Neuron (in vitro differentiated cells): ENCODE measurements at regions not wholly inside any gene's neighbourhood (a gene's known extent, or its start where the extent isn't known, plus 50 kb on each side); places are given as distances from the start of the nearest gene placed in this dataset.
A peak's percentile ranks its signal among the peaks of the same experiment; 100 is the strongest.
"Not testable (repeated sequence)": the region's sequence is repeated elsewhere in the genome, so short reads cannot be mapped to it uniquely, and the experiment has no call there.

Source experiments
- H2AFZ ChIP-seq: one replicate; pipeline ENCODE4 v1.6.1; 2013; ENCODE audit warnings: low read depth, mild to moderate bottlenecking, inconsistent platforms, low read length, moderate library complexity
- H3K27me3 ChIP-seq: one replicate; pipeline ENCODE4 v1.6.1; 2013; ENCODE audit warnings: low read length; ENCODE audit not compliant: insufficient read depth
- H3K36me3 ChIP-seq: one replicate; pipeline ENCODE4 v1.6.1; 2013; ENCODE audit warnings: low read length; ENCODE audit not compliant: insufficient read depth
- H3K4me1 ChIP-seq: one replicate; pipeline ENCODE4 v1.6.1; 2013; ENCODE audit warnings: low read length; ENCODE audit not compliant: insufficient read depth
- H3K4me3 ChIP-seq: 2 replicates; pipeline ENCODE4 v1.5.1; 2013; ENCODE audit warnings: mild to moderate bottlenecking, low read length, moderate library complexity
- H3K9me3 ChIP-seq: one replicate; pipeline ENCODE4 v1.6.1; 2013; ENCODE audit warnings: low read length

- Histone ChIP-seq H3K4me3 (no peak overlapping the region), H2AFZ (no peak overlapping the region), H3K9me3 (no peaks in the 10 kb centered on the region), H3K4me1 (peaks cover 18% of the 10 kb centered on the region), H3K36me3 (no peaks in the 10 kb centered on the region), H3K27me3 (no peaks in the 10 kb centered on the region)
These were observed 226.3 kb upstream of the ANKRD50 start for GRCh38 chr4:124938836-124939235.

- Histone ChIP-seq H3K36me3 (no peaks in the 10 kb centered on the region), H3K4me3 (no peak overlapping the region), H2AFZ (no peak overlapping the region), H3K27me3 (no peaks in the 10 kb centered on the region), H3K9me3 (no peaks in the 10 kb centered on the region), H3K4me1 (peaks cover 18% of the 10 kb centered on the region)
These were observed 225.5 kb upstream of the ANKRD50 start for GRCh38 chr4:124937993-124938392.

DNA sequence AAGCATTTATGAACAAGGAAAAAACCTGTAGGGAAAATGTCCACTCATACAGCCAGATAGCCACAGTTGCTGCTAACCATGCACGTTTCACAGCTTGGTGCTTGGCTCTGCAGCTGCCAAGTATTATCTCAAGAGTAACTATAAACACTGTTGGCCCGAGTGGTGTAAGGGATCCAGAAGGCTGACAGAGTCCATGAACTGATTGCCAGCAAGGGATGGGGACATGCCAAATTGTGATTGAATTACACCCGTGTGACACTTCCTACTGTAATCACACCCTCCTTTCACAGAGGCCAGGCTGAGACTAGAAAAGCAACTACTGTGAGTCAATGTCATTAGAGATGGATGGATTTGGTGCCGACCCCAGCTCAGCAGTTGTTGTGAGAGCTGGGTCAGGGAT is 223.9 kb upstream of the ANKRD50 start:
- Histone ChIP-seq H3K4me1 (peaks cover 18% of the 10 kb centered on the region), H3K4me3 (no peak overlapping the region), H3K9me3 (no peaks in the 10 kb centered on the region), H3K27me3 (no peaks in the 10 kb centered on the region), H3K36me3 (no peaks in the 10 kb centered on the region), H2AFZ (no peak overlapping the region)

GRCh38 chr4:124934916-124935315 is 222.4 kb upstream of the ANKRD50 start:
- no peaks in the 10 kb centered on the region for H3K36me3 ChIP-seq
- H3K4me1 ChIP-seq, result peaks cover 18% of the 10 kb centered on the region
- H3K9me3 ChIP-seq, result no peaks in the 10 kb centered on the region
- no peak overlapping the region for H2AFZ ChIP-seq
- no peaks in the 10 kb centered on the region for H3K27me3 ChIP-seq
- H3K4me3 ChIP-seq, result no peak overlapping the region

GRCh38 chr4:124933521-124933920 is 221.0 kb upstream of the ANKRD50 start:
- Histone ChIP-seq H3K4me3 (no peak overlapping the region), H3K36me3 (no peaks in the 10 kb centered on the region), H3K4me1 (peaks cover 18% of the 10 kb centered on the region), H3K9me3 (no peaks in the 10 kb centered on the region), H2AFZ (no peak overlapping the region), H3K27me3 (no peaks in the 10 kb centered on the region)

DNA sequence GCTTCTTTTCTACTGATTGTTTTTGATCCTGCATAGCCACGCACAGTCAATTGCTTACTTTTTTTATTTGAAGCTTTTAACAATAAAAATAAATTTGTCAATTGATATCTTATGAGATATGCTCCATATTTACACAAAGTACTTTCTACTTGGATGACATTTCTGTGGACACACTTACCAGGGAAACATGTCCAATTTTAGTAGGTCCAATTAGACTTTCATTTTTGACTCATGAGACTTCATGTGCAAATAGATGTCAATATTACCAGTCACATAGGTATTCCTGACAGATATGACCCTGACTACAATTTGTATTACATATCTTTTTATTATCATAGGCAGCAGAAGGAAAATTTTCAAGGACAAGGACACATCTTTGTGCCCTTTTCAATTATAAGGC is 219.9 kb upstream of the ANKRD50 start:
- H3K4me3 ChIP-seq, result no peak overlapping the region
- peaks cover 18% of the 10 kb centered on the region for H3K4me1 ChIP-seq
- no peaks in the 10 kb centered on the region for H3K9me3 ChIP-seq
- no peaks in the 10 kb centered on the region for H3K27me3 ChIP-seq
- H3K36me3 ChIP-seq, result no peaks in the 10 kb centered on the region
- no peak overlapping the region for H2AFZ ChIP-seq

- Histone ChIP-seq H3K4me1 (peaks cover 12% of the 10 kb centered on the region), H3K27me3 (no peaks in the 10 kb centered on the region), H2AFZ (no peak overlapping the region), H3K9me3 (no peaks in the 10 kb centered on the region), H3K36me3 (no peaks in the 10 kb centered on the region), H3K4me3 (no peak overlapping the region)
These were observed 218.5 kb upstream of the ANKRD50 start for GRCh38 chr4:124931050-124931449.

GRCh38 chr4:124922748-124923147 is 210.2 kb upstream of the ANKRD50 start:
- H3K4me3 ChIP-seq, H3K36me3 ChIP-seq, H3K4me1 ChIP-seq, H3K9me3 ChIP-seq, H2AFZ ChIP-seq, H3K27me3 ChIP-seq: not testable (repeated sequence)

- no peak overlapping the region for H3K4me3 ChIP-seq
- no peaks in the 10 kb centered on the region for H3K36me3 ChIP-seq
- H3K27me3 ChIP-seq, result no peaks in the 10 kb centered on the region
- no peak overlapping the region for H2AFZ ChIP-seq
- no peaks in the 10 kb centered on the region for H3K4me1 ChIP-seq
- H3K9me3 ChIP-seq, result peaks cover under 1% of the 10 kb centered on the region
These were observed 206.1 kb upstream of the ANKRD50 start for GRCh38 chr4:124918559-124919122.

GRCh38 chr4:124915073-124915472 is 202.5 kb upstream of the ANKRD50 start:
- H3K4me3 ChIP-seq, result no peak overlapping the region
- H3K27me3 ChIP-seq, result no peaks in the 10 kb centered on the region
- H3K9me3 ChIP-seq, result peaks cover 8% of the 10 kb centered on the region
- H3K36me3 ChIP-seq, result no peaks in the 10 kb centered on the region
- H2AFZ ChIP-seq, result no peak overlapping the region
- no peaks in the 10 kb centered on the region for H3K4me1 ChIP-seq

DNA sequence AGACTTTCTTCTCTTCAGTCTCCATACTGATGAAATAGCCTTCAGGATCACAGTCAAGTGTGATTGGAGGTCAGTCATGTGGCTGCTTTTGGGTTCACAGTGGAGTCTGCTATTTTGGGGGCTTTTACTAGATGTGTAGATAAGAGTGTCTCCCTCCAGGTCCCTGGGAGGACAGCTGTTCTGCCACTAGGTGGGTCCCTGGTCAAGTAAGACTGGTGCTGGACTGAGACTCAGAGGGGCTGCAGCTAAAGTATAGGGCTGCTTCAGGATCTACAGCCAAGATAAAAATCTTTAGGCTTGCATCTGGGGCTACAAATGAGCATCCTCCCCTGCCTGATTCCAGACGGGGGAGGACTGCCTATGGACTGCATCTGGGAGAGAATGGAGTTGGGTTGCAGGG is 200.7 kb upstream of the ANKRD50 start:
- H3K4me1 ChIP-seq, result no peaks in the 10 kb centered on the region

GRCh38 chr4:124910327-124910726 is 197.8 kb upstream of the ANKRD50 start:
- H3K36me3 ChIP-seq, result no peaks in the 10 kb centered on the region
- H3K9me3 ChIP-seq, result peaks cover 8% of the 10 kb centered on the region
- H3K4me3 ChIP-seq, result no peak overlapping the region
- no peaks in the 10 kb centered on the region for H3K27me3 ChIP-seq
- no peaks in the 10 kb centered on the region for H3K4me1 ChIP-seq
- H2AFZ ChIP-seq, result no peak overlapping the region

More for the DNA sequence above, 200.7 kb upstream of the ANKRD50 start:
- Histone ChIP-seq H3K36me3 (no peaks in the 10 kb centered on the region), H3K27me3 (no peaks in the 10 kb centered on the region), H3K9me3 (peaks cover 8% of the 10 kb centered on the region), H2AFZ (peak overlapping the region; percentile 15), H3K4me3 (no peak overlapping the region)

DNA sequence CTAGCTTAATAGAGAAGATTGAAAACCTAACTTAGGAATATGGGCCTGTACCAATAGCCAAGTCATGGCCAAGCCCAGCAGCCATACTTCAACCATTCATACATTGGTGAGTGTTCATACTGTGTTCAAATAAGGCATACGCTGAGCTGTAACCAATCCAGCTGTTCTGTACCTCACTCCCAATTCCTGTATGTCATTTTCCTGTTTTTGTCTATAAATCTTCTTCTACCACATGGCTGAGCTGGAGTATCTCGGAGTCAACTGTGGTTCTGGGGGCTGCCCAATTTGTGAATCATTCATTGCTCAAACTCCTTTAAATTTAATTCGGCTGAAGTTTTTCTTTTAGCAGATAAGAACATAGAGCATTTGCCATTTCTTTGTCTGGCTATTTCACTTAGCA is 195.3 kb upstream of the ANKRD50 start:
- Histone ChIP-seq H3K4me3 (no peak overlapping the region), H2AFZ (no peak overlapping the region), H3K4me1 (no peaks in the 10 kb centered on the region), H3K36me3 (no peaks in the 10 kb centered on the region), H3K9me3 (peaks cover under 1% of the 10 kb centered on the region), H3K27me3 (no peaks in the 10 kb centered on the region)

DNA sequence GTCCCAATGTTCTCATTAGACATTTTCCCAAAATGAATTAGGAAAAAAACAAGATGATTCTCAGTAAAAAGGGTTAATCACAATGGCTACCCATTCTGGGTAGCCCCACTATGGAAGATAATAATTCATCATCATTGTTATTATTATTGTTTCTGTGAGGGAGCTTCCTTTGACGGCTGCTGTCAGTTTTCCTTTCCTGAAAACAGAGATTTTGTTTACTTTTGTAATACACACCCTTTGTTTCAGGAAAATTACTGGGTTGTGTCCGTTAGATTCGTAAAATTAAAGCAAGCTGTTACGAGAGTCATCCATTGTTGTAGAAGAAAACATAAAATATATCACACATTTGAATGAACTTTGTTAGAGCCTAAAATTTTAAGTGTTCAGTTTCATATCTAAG is 192.9 kb upstream of the ANKRD50 start:
- Histone ChIP-seq H3K4me3 (no peak overlapping the region), H3K9me3 (no peaks in the 10 kb centered on the region), H3K4me1 (peaks cover 8% of the 10 kb centered on the region), H3K27me3 (no peaks in the 10 kb centered on the region), H3K36me3 (no peaks in the 10 kb centered on the region), H2AFZ (no peak overlapping the region)
